Umbilical cord (tissue), 1 donor: ENCODE measurements at regions not wholly inside any gene's neighbourhood (a gene's known extent, or its start where the extent isn't known, plus 50 kb on each side); places are given as distances from the start of the nearest gene placed in this dataset.
A peak's percentile ranks its signal among the peaks of the same experiment; 100 is the strongest.
"Not testable (repeated sequence)": the region's sequence is repeated elsewhere in the genome, so short reads cannot be mapped to it uniquely, and the experiment has no call there.

Experiments
- DNase-seq: peaks from one replicate; pipeline ENCODE4 v3.0.0-alpha.2; 2015; ENCODE audit warnings: low spot score

- DNase-seq: no peak
These were observed 213.4 kb upstream of the ELL2 start for GRCh38 chr5:96175090-96175489.

- no peak for DNase-seq
These were observed 211.7 kb upstream of the ELL2 start for GRCh38 chr5:96173366-96173765.

GRCh38 chr5:96172436-96172835 lies 210.8 kb upstream of the ELL2 start:
- DNase-seq: no peak

- DNase-seq: not testable (repeated sequence)
These were observed 210.3 kb upstream of the ELL2 start for GRCh38 chr5:96171973-96172372.

GRCh38 chr5:96170481-96171125 lies 209.0 kb upstream of the ELL2 start:
- DNase-seq: not testable (repeated sequence)

- not testable (repeated sequence) for DNase-seq
These were observed 207.2 kb upstream of the ELL2 start for GRCh38 chr5:96168833-96169232.

GRCh38 chr5:96159043-96159442 lies 197.4 kb upstream of the ELL2 start:
- no peak for DNase-seq

- DNase-seq: no peak
These were observed 196.2 kb upstream of the ELL2 start for GRCh38 chr5:96157841-96158291.

GRCh38 chr5:96157077-96157780 lies 195.6 kb upstream of the ELL2 start:
- no peak for DNase-seq

GRCh38 chr5:96155147-96155546 lies 193.5 kb upstream of the ELL2 start:
- DNase-seq: no peak

- no peak for DNase-seq
These were observed 190.2 kb upstream of the ELL2 start for GRCh38 chr5:96151891-96152290.

GRCh38 chr5:96150007-96150406 lies 188.4 kb upstream of the ELL2 start:
- no peak for DNase-seq

GRCh38 chr5:96149546-96149945 lies 187.9 kb upstream of the ELL2 start:
- DNase-seq: peak; percentile 67

GRCh38 chr5:96149021-96149420 lies 187.4 kb upstream of the ELL2 start:
- no peak for DNase-seq

GRCh38 chr5:96148376-96148775 lies 186.7 kb upstream of the ELL2 start:
- no peak for DNase-seq

- no peak for DNase-seq
These were observed 186.2 kb upstream of the ELL2 start for GRCh38 chr5:96147866-96148265.

GRCh38 chr5:96146675-96147074 lies 185.0 kb upstream of the ELL2 start:
- peak; percentile 70 for DNase-seq

- peak; percentile 23 for DNase-seq
These were observed 182.6 kb upstream of the ELL2 start for GRCh38 chr5:96144289-96144688.

GRCh38 chr5:96143450-96143849 lies 181.8 kb upstream of the ELL2 start:
- no peak for DNase-seq

- DNase-seq: no peak
These were observed 181.3 kb upstream of the ELL2 start for GRCh38 chr5:96142786-96143434.

- DNase-seq: no peak
These were observed 180.6 kb upstream of the ELL2 start for GRCh38 chr5:96142184-96142781.

- DNase-seq: no peak
These were observed 180.1 kb upstream of the ELL2 start for GRCh38 chr5:96141749-96142148.
